GM19043 (cell line): ENCODE measurements at regions not wholly inside any gene's neighbourhood (a gene's known extent, or its start where the extent isn't known, plus 50 kb on each side); places are given as distances from the start of the nearest gene placed in this dataset.
A peak's percentile ranks its signal among the peaks of the same experiment; 100 is the strongest.

Experiments
- ATAC-seq: cut with Tn5 transposase; IDR thresholded peaks from one replicate; pipeline ENCODE4 v1.9.1; 2021; ENCODE audit warnings: low read depth; ENCODE audit not compliant: unreplicated experiment

GRCh38 chr11:35076201-35077100 is 62.5 kb upstream of the CD44 start:
- ATAC-seq = no peak

DNA sequence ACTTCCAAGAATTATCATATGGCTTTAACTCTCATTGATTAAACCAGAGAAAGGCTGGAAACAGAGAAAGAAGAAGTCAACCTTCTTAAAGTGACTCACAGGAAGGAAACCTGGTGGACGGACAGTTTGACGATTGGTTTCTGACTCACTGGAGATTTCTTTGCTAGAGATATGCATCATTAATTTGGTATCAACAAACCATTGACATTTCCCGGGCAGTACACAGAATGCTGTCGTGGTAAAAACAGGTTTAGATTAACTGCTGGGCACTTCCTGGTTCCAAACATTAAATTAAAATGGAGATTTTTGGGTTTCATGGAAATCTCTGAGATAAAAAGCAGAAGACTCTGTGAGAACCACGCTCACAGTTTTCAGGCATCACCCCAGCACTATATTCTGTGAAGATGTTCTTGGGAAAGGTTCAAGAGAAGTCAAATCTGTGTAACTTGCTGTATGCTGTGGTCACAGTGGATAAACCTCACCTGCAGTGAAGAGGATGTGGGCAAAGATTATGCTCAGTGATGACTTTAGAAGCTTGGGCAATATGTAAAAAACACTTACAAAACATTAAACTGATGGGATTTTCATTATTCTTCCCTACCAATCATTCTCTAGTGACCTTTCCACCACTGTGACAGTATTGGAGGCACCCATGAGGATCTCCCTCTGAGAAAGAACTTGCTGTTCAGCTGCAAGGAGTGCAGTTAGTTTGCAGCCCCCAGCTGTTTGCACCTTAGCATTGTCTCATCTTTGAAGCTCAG is 61.1 kb upstream of the CD44 start:
- ATAC-seq = peak; percentile 50

- no peak for ATAC-seq
Observed at GRCh38 chr11:35078470-35078735, 60.6 kb upstream of the CD44 start.

DNA sequence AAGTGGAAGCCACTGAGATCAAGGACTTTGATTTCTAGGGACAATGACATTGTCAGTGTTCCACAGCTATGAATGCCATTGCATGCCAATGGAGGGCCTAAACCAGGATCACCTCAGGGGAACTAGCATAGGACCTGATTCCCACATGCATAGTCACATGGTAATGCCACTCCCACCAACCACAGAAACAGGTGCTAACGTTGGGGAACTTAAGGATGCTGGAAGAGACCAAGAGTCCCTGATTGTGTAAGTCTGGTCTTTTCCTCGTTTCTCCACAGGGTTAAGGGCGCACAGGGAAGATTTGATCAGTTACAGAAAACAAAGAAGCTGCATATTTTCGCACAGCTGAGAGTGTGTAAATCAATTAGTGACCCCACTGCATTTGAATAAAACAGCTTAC is 59.4 kb upstream of the CD44 start:
- no peak for ATAC-seq

- ATAC-seq = peak; percentile 69
Observed at GRCh38 chr11:35082321-35083180, 56.4 kb upstream of the CD44 start.

GRCh38 chr11:35083181-35083430 is 55.9 kb upstream of the CD44 start:
- ATAC-seq = no peak

GRCh38 chr11:35083431-35084238 is 55.3 kb upstream of the CD44 start:
- ATAC-seq = peak; percentile 53

DNA sequence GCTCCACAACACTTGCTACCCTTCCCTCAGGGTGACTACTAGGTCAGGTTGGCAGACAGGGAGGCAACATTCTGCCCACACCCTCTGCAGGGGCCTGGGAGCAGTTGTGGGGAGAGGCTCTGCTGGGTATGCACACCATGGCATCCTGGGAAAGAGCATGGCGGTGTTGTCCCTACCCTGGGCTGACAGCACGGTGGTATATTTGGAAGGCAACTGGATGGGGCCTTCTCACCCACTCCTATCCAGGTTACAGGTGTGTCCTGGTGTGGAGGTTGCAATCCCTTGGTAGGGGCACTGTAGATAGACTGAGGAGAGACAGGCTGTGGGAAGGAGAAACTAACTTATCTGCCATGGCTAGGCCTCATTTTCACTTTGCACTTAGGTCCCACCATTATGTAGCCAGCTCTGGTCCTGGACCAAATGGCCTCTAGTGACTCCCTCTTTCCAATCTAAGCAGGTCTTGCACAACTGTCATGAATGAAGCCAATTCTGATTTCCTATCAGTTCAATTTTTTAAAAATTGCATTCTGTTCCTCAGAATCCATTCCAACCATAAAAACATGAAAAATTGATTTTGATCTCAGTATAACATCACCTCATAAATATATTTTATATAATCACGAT is 54.0 kb upstream of the CD44 start:
- ATAC-seq = no peak

GRCh38 chr11:35085531-35086165 is 53.3 kb upstream of the CD44 start:
- no peak for ATAC-seq

GRCh38 chr11:35087648-35088047 is 51.3 kb upstream of the CD44 start:
- no peak for ATAC-seq

GRCh38 chr11:35088226-35088625 is 50.7 kb upstream of the CD44 start:
- no peak for ATAC-seq

GRCh38 chr11:35088676-35089075 is 50.3 kb upstream of the CD44 start:
- no peak for ATAC-seq
